ENCODE measurements at regions not wholly inside any gene's neighbourhood (a gene's known extent, or its start where the extent isn't known, plus 50 kb on each side); places are given as distances from the start of the nearest gene placed in this dataset.

- DNase-seq (ENCODE audit: low read depth in 1 of 2, low spot score in 2 of 2) (no peak), FAIRE-seq (no peak)
- H4K5ac ChIP-seq (ENCODE audit: insufficient read length, low read depth, low read length): no peak overlapping the region
- whole genome bisulfite sequencing, 2 experiments (ENCODE audit: extremely low coverage in 1 of 2, insufficient coverage in 1 of 2, insufficient read length in 1 of 2, insufficient replicate concordance in 2 of 2, low coverage in 1 of 2, low lambda C conversion rate in 2 of 2, missing lambda C conversion rate in 1 of 2): 81% methylated on average over 5 of the region's 5 CpGs; no CpG with 5 or more reads in 1 of the 2 experiments
- H2BK15ac ChIP-seq (ENCODE audit: low read length): no peak overlapping the region
- no peak overlapping the region for H2BK5ac ChIP-seq (ENCODE audit: low read depth, low read length)
- H4K8ac ChIP-seq (ENCODE audit: extremely low read depth, insufficient read depth, low read length): no peak overlapping the region
- no peak overlapping the region for H3K4ac ChIP-seq (replicated peaks; ENCODE audit: insufficient read length, low read depth, low read length)
- CTCF ChIA-PET (ENCODE audit: partially characterized antibody): interaction anchor here (1.1 kb wide), 1 partner anchor 9 kb away, joined by 3 read pairs; no protein-coding TSS in a partner anchor
- no peak overlapping the region for H3K4me3 ChIP-seq (ENCODE audit: extremely low read depth in 1 of 4, insufficient read depth in 2 of 4, low read depth in 3 of 4, low read length in 4 of 4)
- POLR2A ChIA-PET (ENCODE audit: partially characterized antibody): no interaction called here
- no peak overlapping the region; the same call in 1 of the 2 replicates for H3K18ac ChIP-seq (ENCODE audit: extremely low read depth, low read length)
- no peak overlapping the region for H3K4me2 ChIP-seq (ENCODE audit: insufficient read depth in 1 of 2, low read depth in 2 of 2, low read length in 2 of 2)
- H3K79me2 ChIP-seq (ENCODE audit: control insufficient read depth in 1 of 2, insufficient read depth in 2 of 2, low read length in 2 of 2): no peaks in the 10 kb centered on the region
- no peaks in the 10 kb centered on the region for H3K27me3 ChIP-seq (replicated peaks in 1 of 4; ENCODE audit: control insufficient read depth in 3 of 4, extremely low read depth in 1 of 4, insufficient read depth in 3 of 4, low read length in 3 of 4)
- H3K36me3 ChIP-seq (ENCODE audit: control insufficient read depth in 2 of 4, insufficient read depth in 4 of 4, low read length in 3 of 4): no peaks in the 10 kb centered on the region
- no peaks in the 10 kb centered on the region for H3K23me2 ChIP-seq (ENCODE audit: low read depth, low read length)
- H3K4me1 ChIP-seq (replicated peaks in 1 of 4; ENCODE audit: control insufficient read depth in 3 of 4, insufficient read depth in 4 of 4, low read length in 3 of 4): peaks cover 0 to 13% (median 6%) of the 10 kb centered on the region in 4 experiments; a peak in 4 of 7 replicates
- no peak overlapping the region for H2BK20ac ChIP-seq (ENCODE audit: low read length)
- H3K14ac ChIP-seq (ENCODE audit: insufficient read length): no peak overlapping the region
- no peaks in the 10 kb centered on the region for H4K20me1 ChIP-seq (replicated peaks in 1 of 2; ENCODE audit: control insufficient read depth in 1 of 2, insufficient read depth in 2 of 2, low read length in 2 of 2)
- TF ChIP-seq CREB1 (IDR thresholded peaks at IDR 0.05): no peak
- no peak for TF ChIP-seq USF2 (IDR thresholded peaks at IDR 0.05; ENCODE audit: low read length)
- no peak for TF ChIP-seq CTBP2 (IDR thresholded peaks at IDR 0.05; ENCODE audit: borderline replicate concordance, insufficient read depth, insufficient read length, low read length)
- no peak for TF ChIP-seq TEAD4 (IDR thresholded peaks at IDR 0.05; ENCODE audit: low read depth, low read length)
- no peak for TF ChIP-seq CHD2 (IDR thresholded peaks at IDR 0.05; ENCODE audit: low read length)
- no peak for TF ChIP-seq RAD21 (IDR thresholded peaks at IDR 0.05 in 1 of 2, conservative IDR thresholded peaks at IDR 0.05 in 1 of 2; ENCODE audit: low read depth in 2 of 2, low read length in 2 of 2)
- no peak for TF ChIP-seq HDAC6 (IDR thresholded peaks at IDR 0.05; ENCODE audit: low read depth, low read length)
- TF ChIP-seq GABPA (IDR thresholded peaks at IDR 0.05; ENCODE audit: borderline replicate concordance, insufficient read depth, low read length): no peak
- TF ChIP-seq CBX5 (IDR thresholded peaks at IDR 0.05; ENCODE audit: low read depth, low read length): no peak
- TF ChIP-seq EP300 (IDR thresholded peaks at IDR 0.05; ENCODE audit: borderline replicate concordance in 1 of 2, low read depth in 2 of 2, low read length in 2 of 2): no peak
- TF ChIP-seq TAF1 (IDR thresholded peaks at IDR 0.05; ENCODE audit: low read depth, low read length): no peak
- no peak for TF ChIP-seq BCL11A (IDR thresholded peaks at IDR 0.05; ENCODE audit: low read depth in 2 of 2, low read length in 2 of 2)
- no peak for TF ChIP-seq POU5F1 (IDR thresholded peaks at IDR 0.05; ENCODE audit: low read depth, low read length)
- no peaks in the 10 kb centered on the region for H3K79me1 ChIP-seq (ENCODE audit: low read depth, low read length)
- no peak overlapping the region; the same call in 1 of the 2 replicates for H2BK12ac ChIP-seq (ENCODE audit: low read depth, low read length)
- H2AK5ac ChIP-seq (ENCODE audit: low read depth, low read length): no peak overlapping the region
- no peak overlapping the region for H3K56ac ChIP-seq (replicated peaks; ENCODE audit: insufficient read length, low read depth, low read length)
- no peak overlapping the region for H3K23ac ChIP-seq (ENCODE audit: insufficient read length)
- no peak overlapping the region for H4K91ac ChIP-seq (replicated peaks; ENCODE audit: insufficient read length, low read length)
- H3K9ac ChIP-seq (replicated peaks in 1 of 4; ENCODE audit: extremely low read depth in 1 of 4, low read depth in 3 of 4, low read length in 3 of 4): no peak overlapping the region
- H2AFZ ChIP-seq (ENCODE audit: low read length): peak overlapping the region; percentile 10; the same call in 1 of the 2 replicates
- H3K27ac ChIP-seq (ENCODE audit: low read depth, low read length): no peak overlapping the region
- H2BK120ac ChIP-seq (replicated peaks; ENCODE audit: low read depth, low read length): no peak overlapping the region
- no peaks in the 10 kb centered on the region for H3K9me3 ChIP-seq (ENCODE audit: insufficient read depth in 2 of 2, low read depth in 1 of 2, low read length in 1 of 2)
Observed at GRCh38 chr13:109857325-109857724, 70.9 kb upstream of the IRS2 start.

Data from H1 (cell line).